ENCODE measurements at regions not wholly inside any gene's neighbourhood (a gene's known extent, or its start where the extent isn't known, plus 50 kb on each side); places are given as distances from the start of the nearest gene placed in this dataset.

DNA sequence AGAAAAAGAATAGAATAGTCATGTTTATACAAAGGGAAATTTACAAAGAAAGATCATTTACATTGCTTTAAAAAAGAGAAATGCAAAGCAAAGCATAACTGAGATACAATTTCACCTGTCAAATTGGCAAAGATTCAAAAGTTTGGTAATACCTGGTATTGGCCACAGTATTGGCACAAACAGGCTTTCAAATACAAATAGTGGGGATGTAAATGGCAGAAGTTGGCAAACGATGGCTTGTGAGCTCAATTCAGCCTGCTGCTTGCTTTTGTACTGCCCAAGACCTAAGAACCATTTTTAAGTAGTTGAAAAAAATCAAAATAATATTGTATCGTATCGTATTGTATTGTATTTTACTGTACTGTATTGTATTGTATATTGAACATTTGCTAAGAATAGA, 194.5 kb upstream of the JAG1 start:
- Histone ChIP-seq H3K36me3 (ENCODE audit: insufficient read depth) (no peaks in the 10 kb centered on the region), H3K4me3 (no peak overlapping the region), H3K9me2 (ENCODE audit: insufficient read depth) (no peaks in the 10 kb centered on the region), H2AFZ (no peak overlapping the region), H3K27ac (ENCODE audit: low read depth) (no peak overlapping the region), H3K4me1 (ENCODE audit: insufficient read depth) (peaks cover 9% of the 10 kb centered on the region; the same call in 1 of the 2 replicates), H3K79me2 (replicated peaks; ENCODE audit: insufficient read depth) (no peaks in the 10 kb centered on the region), H4K20me1 (replicated peaks; ENCODE audit: insufficient read depth) (no peaks in the 10 kb centered on the region), H3F3A (replicated peaks; ENCODE audit: low read depth) (no peaks in the 10 kb centered on the region), H3K27me3 (ENCODE audit: insufficient read depth) (no peaks in the 10 kb centered on the region), H3K4me2 (no peak overlapping the region)
- no peak for ATAC-seq
- TF ChIP-seq ZNF331 (CRISPR knock-in tag; IDR thresholded peaks at IDR 0.05; ENCODE audit: low read depth) (no peak), STAT1 (IDR thresholded peaks at IDR 0.05; ENCODE audit: unreplicated experiment) (no peak), EZH2phosphoT487 (IDR thresholded peaks at IDR 0.05; ENCODE audit: unreplicated experiment) (no peak), CREB1 (CRISPR knock-in tag; IDR thresholded peaks at IDR 0.05; ENCODE audit: low read depth) (no peak), ZNF114 (CRISPR knock-in tag; IDR thresholded peaks at IDR 0.05) (no peak), NANOG (IDR thresholded peaks at IDR 0.05; ENCODE audit: borderline replicate concordance) (no peak), POLR2AphosphoS5 (IDR thresholded peaks at IDR 0.05; ENCODE audit: low read depth) (no peak), JUNB (IDR thresholded peaks at IDR 0.05; ENCODE audit: unreplicated experiment) (no peak), EZH2 (IDR thresholded peaks at IDR 0.05; ENCODE audit: low read depth, unreplicated experiment) (no peak)
- TF ChIP-seq, protein P1, sequence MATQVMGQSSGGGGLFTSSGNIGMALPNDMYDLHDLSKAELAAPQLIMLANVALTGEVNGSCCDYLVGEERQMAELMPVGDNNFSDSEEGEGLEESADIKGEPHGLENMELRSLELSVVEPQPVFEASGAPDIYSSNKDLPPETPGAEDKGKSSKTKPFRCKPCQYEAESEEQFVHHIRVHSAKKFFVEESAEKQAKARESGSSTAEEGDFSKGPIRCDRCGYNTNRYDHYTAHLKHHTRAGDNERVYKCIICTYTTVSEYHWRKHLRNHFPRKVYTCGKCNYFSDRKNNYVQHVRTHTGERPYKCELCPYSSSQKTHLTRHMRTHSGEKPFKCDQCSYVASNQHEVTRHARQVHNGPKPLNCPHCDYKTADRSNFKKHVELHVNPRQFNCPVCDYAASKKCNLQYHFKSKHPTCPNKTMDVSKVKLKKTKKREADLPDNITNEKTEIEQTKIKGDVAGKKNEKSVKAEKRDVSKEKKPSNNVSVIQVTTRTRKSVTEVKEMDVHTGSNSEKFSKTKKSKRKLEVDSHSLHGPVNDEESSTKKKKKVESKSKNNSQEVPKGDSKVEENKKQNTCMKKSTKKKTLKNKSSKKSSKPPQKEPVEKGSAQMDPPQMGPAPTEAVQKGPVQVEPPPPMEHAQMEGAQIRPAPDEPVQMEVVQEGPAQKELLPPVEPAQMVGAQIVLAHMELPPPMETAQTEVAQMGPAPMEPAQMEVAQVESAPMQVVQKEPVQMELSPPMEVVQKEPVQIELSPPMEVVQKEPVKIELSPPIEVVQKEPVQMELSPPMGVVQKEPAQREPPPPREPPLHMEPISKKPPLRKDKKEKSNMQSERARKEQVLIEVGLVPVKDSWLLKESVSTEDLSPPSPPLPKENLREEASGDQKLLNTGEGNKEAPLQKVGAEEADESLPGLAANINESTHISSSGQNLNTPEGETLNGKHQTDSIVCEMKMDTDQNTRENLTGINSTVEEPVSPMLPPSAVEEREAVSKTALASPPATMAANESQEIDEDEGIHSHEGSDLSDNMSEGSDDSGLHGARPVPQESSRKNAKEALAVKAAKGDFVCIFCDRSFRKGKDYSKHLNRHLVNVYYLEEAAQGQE (IDR thresholded peaks at IDR 0.05; ENCODE audit: unreplicated experiment) = no peak
- TF ChIP-seq, protein P2, sequence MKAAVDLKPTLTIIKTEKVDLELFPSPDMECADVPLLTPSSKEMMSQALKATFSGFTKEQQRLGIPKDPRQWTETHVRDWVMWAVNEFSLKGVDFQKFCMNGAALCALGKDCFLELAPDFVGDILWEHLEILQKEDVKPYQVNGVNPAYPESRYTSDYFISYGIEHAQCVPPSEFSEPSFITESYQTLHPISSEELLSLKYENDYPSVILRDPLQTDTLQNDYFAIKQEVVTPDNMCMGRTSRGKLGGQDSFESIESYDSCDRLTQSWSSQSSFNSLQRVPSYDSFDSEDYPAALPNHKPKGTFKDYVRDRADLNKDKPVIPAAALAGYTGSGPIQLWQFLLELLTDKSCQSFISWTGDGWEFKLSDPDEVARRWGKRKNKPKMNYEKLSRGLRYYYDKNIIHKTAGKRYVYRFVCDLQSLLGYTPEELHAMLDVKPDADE (IDR thresholded peaks at IDR 0.05) = no peak
- TF ChIP-seq, protein P3, sequence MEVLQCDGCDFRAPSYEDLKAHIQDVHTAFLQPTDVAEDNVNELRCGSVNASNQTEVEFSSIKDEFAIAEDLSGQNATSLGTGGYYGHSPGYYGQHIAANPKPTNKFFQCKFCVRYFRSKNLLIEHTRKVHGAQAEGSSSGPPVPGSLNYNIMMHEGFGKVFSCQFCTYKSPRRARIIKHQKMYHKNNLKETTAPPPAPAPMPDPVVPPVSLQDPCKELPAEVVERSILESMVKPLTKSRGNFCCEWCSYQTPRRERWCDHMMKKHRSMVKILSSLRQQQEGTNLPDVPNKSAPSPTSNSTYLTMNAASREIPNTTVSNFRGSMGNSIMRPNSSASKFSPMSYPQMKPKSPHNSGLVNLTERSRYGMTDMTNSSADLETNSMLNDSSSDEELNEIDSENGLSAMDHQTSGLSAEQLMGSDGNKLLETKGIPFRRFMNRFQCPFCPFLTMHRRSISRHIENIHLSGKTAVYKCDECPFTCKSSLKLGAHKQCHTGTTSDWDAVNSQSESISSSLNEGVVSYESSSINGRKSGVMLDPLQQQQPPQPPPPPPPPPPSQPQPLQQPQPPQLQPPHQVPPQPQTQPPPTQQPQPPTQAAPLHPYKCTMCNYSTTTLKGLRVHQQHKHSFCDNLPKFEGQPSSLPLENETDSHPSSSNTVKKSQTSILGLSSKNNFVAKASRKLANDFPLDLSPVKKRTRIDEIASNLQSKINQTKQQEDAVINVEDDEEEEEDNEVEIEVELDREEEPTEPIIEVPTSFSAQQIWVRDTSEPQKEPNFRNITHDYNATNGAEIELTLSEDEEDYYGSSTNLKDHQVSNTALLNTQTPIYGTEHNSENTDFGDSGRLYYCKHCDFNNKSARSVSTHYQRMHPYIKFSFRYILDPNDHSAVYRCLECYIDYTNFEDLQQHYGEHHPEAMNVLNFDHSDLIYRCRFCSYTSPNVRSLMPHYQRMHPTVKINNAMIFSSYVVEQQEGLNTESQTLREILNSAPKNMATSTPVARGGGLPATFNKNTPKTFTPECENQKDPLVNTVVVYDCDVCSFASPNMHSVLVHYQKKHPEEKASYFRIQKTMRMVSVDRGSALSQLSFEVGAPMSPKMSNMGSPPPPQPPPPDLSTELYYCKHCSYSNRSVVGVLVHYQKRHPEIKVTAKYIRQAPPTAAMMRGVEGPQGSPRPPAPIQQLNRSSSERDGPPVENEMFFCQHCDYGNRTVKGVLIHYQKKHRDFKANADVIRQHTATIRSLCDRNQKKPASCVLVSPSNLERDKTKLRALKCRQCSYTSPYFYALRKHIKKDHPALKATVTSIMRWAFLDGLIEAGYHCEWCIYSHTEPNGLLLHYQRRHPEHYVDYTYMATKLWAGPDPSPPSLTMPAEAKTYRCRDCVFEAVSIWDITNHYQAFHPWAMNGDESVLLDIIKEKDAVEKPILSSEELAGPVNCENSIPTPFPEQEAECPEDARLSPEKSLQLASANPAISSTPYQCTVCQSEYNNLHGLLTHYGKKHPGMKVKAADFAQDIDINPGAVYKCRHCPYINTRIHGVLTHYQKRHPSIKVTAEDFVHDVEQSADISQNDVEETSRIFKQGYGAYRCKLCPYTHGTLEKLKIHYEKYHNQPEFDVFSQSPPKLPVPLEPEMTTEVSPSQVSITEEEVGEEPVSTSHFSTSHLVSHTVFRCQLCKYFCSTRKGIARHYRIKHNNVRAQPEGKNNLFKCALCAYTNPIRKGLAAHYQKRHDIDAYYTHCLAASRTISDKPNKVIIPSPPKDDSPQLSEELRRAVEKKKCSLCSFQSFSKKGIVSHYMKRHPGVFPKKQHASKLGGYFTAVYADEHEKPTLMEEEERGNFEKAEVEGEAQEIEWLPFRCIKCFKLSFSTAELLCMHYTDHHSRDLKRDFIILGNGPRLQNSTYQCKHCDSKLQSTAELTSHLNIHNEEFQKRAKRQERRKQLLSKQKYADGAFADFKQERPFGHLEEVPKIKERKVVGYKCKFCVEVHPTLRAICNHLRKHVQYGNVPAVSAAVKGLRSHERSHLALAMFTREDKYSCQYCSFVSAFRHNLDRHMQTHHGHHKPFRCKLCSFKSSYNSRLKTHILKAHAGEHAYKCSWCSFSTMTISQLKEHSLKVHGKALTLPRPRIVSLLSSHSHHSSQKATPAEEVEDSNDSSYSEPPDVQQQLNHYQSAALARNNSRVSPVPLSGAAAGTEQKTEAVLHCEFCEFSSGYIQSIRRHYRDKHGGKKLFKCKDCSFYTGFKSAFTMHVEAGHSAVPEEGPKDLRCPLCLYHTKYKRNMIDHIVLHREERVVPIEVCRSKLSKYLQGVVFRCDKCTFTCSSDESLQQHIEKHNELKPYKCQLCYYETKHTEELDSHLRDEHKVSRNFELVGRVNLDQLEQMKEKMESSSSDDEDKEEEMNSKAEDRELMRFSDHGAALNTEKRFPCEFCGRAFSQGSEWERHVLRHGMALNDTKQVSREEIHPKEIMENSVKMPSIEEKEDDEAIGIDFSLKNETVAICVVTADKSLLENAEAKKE (CRISPR knock-in tag; IDR thresholded peaks at IDR 0.05) = no peak
- TF ChIP-seq, protein P4, sequence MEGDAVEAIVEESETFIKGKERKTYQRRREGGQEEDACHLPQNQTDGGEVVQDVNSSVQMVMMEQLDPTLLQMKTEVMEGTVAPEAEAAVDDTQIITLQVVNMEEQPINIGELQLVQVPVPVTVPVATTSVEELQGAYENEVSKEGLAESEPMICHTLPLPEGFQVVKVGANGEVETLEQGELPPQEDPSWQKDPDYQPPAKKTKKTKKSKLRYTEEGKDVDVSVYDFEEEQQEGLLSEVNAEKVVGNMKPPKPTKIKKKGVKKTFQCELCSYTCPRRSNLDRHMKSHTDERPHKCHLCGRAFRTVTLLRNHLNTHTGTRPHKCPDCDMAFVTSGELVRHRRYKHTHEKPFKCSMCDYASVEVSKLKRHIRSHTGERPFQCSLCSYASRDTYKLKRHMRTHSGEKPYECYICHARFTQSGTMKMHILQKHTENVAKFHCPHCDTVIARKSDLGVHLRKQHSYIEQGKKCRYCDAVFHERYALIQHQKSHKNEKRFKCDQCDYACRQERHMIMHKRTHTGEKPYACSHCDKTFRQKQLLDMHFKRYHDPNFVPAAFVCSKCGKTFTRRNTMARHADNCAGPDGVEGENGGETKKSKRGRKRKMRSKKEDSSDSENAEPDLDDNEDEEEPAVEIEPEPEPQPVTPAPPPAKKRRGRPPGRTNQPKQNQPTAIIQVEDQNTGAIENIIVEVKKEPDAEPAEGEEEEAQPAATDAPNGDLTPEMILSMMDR (conservative IDR thresholded peaks at IDR 0.05; ENCODE audit: low read depth in 2 of 2) = no peak
- Mint-ChIP-seq H3K27me3 (ENCODE audit: insufficient read depth, low read depth, poor library complexity) (no peaks in the 10 kb centered on the region), H3K4me1 (peaks cover 4% of the 10 kb centered on the region), H3K4me3 (no peak overlapping the region), H3K27ac (no peak overlapping the region), H3K9me3 (no peaks in the 10 kb centered on the region), H3K36me3 (ENCODE audit: low read depth) (no peaks in the 10 kb centered on the region)
- no peak for DNase-seq (ENCODE audit: low spot score)

Data from GM23338 (cell line).